GM19023 (cell line): ENCODE measurements at regions not wholly inside any gene's neighbourhood (a gene's known extent, or its start where the extent isn't known, plus 50 kb on each side); places are given as distances from the start of the nearest gene placed in this dataset.
"Not testable (repeated sequence)": the region's sequence is repeated elsewhere in the genome, so short reads cannot be mapped to it uniquely, and the experiment has no call there.

Source experiments
- ATAC-seq: cut with Tn5 transposase; IDR thresholded peaks from one replicate; pipeline ENCODE4 v1.9.1; 2021; ENCODE audit warnings: mild to moderate bottlenecking, moderate library complexity; ENCODE audit not compliant: unreplicated experiment

DNA sequence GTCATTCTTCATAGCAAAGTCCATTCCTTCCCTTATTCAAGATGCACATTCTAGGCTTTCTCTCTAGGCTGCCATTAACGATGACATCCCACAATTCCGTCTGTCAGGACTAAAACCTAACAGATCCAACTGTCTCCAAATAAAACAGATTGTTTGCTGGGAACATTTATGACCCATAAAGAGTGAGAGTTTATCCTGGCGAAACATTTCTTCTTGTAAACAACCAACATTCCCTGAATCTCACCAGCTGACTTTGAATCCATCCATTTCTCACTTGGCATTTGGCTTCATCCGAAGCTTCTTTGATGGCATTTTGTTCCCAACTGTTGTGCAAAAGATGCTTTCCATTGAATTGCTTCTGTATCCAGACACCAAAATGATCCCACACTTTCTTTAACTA lies 93.1 kb downstream of the OLIG3 start:
- ATAC-seq = no peak

DNA sequence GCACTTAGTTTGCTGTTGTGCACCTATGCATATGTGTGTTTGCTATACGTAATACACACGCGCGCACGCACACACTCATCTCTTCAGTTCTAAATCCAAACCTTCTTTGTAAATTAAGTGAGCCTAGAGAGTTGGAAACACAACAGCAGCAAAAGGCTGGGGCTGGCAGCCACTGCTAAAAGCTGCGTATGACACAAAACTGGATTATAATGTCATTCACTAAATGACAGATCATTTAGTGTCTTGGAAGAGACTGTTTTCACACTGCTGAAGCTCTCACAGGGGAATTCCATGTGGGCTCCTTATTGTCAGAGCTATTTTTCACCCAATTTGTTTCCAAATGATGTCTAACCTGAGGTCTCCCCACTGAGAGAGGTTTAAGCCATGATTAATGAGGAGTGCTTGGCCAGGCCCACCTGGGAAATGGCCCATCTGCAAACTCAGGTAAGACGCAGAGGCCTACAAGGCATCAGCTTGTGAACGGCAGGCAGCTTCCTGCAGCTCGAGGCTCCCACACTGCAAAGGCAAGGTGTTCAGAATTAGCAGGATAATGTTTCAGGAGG lies 94.2 kb downstream of the OLIG3 start:
- no peak for ATAC-seq

DNA sequence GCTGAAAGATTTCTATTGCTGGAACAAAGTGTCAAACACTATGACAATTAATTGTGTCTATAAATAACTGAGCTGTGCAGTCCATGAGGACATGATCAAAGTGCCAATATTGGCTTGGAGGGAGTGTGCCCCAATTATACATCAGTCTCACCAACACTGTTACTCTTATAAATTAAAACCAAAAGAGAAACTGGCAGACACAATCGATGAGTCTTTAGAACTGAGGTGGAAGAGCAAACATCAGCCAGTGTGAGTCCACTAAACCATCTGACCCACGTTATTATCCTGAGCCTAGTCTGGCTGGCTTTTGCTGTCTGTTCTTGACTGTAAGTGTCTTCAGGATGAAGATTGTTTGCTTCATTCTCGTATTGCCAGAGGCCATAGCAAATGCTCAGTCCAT lies 98.9 kb downstream of the OLIG3 start:
- ATAC-seq = no peak

DNA sequence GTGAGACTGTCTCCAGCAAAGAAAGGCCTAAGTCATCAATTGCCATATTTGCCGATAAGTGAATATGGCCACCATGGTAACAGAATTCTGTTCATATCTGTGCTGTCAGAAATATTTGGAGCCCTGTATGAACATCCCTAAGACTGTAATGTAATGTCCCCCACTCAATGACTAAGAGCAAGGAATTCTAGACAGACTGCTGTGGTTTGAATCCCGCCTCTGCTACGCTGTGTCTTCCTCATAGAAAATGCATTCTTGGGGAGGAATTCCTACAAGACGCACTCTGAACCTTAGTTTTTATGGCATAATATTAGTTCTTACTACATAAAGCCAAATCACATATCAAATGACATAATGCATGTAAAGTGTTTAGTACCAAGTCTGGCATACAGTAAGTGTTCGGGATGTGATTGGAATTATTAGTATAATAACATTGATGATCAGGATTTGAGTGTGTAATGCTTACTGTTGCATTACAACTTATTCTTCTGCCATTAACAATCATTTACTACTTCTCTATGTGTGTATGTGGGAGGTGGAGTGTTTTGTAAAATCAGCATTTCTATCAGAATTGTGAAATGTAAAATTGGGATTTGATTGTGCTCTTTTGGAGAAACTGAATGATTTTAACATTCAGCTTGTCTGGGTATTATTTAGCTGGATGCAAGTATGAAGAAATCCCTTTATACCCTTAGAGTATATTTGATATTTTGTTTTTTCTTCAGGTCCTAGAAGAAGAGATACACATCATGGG lies 103.0 kb downstream of the OLIG3 start:
- ATAC-seq = no peak

DNA sequence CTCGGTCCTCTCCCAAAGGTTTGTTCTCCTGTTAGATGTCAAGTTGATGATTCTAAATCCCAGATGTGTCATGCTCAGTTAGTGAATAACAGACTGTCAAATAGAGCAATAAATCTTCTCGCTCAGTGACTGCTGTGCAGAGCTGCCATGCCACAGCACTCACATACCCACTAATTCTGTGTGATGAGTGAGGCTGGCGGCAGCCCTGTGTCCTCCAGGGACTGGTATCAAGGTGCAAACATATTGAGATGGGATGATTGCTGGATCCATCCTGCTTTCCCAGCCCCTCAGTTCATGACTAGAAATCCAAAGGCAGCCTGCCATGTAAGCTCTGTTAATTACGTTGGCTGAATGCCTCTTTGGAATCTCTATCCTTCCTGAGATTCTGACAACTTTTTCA lies 103.9 kb downstream of the OLIG3 start:
- no peak for ATAC-seq

DNA sequence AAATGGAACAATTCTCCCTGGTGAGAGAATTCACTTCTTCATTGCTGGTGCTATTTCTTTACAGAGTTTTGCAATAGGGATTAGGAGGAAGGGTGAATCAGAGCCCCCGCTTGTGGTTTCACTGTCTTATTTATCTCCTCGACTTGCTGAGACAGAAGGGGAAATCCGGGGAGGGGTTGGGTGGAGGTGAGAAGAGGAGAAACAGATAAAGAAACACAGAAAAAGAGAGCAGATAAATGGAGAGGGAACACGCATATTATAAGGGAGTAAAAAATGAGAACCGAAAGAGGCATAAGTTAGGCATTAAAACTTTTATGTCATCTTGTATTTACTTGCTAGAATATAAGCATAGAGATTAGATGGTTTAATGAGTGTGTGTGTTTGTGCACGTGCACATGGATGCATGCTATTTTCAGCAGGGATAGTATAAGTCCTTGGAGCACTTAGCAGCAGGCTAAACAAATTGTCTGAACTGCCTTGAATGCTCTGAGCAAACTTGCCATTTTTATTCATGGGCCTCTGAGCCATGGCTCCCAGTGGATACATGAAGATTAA lies 105.0 kb downstream of the OLIG3 start:
- no peak for ATAC-seq

DNA sequence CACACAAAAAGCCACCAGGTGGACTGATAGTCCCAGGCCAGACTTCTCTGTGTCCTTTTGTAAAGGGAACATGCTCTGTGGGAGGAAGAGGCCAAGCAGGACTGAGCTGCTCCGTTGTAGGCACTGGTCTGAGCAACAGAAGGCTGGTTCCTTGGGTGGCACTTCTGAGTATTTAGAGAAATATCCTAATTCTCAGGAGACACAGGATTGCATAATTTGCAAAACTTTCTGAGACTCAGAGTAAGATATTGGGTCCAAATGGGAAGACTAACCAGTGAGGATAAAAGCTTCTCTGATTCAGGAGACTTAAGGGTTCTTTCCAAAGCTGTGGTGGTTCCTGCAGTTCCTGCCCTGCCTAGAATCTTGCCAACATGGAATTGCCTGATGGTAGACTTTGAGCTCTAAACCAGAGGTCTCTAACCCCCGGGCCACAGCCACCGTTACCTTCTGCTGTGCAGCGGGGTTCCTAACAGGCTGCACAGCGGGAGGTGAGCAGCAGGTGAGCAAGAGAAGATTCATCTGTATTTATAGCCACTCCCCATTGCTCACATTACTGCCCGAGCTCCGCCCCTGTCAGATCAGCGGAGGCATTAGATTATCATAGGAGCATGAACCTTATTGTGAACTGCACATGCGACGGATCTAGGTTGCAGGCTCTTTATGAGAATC lies 107.0 kb downstream of the OLIG3 start:
- no peak for ATAC-seq

DNA sequence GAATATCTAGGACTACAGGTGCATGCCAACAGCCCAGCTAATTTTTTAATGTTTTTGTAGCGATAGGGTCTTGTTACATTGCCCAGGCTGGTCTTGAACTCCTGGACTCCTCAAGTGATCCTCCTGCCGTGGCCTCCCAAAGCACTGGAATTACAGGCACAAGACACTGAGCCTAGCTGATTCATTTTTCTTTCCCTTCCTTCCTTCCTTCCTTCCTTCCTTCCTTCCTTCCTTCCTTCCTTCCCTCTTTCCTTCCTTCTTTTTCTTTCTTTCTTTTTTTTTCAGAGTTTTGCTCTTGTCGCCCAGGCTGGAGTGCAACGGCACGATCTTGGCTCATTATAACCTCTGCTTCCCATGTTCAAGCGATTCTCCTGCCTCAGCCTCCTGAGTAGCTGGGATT lies 110.9 kb downstream of the OLIG3 start:
- ATAC-seq = not testable (repeated sequence)

DNA sequence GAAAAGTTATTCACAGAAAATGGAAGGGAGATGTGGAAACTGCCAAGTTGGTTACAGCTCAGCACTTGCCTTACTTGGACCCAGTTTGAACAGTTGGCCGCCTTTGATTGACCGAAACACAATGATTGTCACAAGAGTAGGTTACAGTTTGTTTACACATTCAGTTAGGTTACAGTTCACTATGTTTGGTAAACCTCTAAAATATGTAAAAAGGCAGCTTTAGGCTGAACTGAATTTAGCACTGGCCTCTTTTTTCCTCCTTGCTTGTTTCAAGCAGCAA lies 116.2 kb downstream of the OLIG3 start:
- no peak for ATAC-seq

DNA sequence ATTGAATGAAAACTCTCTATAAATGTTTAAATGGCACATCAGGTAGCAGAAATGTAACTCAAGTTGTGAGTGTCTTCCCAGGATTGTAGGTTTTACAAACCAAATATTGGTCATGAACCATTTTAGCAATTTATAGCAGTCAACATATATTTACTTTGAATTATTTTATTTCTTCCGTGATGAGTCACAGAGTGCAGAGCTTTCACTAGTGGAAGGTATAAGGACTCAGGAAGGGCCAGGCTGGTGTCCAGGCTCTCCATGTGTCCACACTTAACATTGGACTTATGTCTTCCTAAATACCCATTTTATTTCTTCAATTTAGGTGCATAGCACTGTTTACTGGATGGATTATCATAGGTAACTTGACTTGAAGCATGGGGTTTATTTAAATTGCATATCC lies 120.9 kb downstream of the OLIG3 start:
- no peak for ATAC-seq

DNA sequence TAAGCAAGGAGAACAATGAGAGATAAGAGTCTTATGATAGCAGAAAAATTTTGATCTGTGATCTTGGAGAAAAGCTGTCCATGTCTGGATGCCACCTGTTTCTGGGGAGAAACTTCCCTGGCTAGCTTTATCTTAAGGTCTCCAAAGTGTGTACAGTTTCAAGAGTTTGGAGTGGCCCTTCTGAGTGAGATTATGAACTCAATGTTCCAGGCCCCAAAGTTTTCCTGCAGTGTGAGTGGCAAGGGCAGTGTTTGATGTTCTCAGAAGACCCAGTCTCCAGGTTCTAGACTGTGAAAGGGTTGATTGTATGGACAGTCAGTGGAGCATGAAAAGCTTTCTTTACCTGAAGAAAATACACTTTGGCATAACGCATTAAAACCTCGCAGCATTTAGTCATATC lies 121.7 kb downstream of the OLIG3 start:
- no peak for ATAC-seq

DNA sequence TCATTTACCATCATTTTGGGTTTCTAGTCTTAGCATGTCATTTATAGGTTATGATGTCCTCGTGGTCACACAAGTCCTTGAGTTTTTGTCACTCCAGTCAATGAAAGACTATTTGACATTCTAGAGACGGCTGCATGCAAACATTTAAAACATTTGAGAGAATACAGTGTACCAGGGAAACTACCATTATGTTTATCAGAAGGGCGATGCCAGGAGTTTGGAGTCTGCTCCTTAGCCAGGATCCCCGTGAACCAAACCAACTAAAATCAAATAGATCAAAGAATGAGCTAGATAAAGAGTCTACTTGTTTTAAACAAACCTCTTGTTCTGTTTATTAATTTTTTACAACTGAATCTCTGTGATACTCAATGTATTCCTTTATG lies 122.6 kb downstream of the OLIG3 start:
- ATAC-seq = no peak

DNA sequence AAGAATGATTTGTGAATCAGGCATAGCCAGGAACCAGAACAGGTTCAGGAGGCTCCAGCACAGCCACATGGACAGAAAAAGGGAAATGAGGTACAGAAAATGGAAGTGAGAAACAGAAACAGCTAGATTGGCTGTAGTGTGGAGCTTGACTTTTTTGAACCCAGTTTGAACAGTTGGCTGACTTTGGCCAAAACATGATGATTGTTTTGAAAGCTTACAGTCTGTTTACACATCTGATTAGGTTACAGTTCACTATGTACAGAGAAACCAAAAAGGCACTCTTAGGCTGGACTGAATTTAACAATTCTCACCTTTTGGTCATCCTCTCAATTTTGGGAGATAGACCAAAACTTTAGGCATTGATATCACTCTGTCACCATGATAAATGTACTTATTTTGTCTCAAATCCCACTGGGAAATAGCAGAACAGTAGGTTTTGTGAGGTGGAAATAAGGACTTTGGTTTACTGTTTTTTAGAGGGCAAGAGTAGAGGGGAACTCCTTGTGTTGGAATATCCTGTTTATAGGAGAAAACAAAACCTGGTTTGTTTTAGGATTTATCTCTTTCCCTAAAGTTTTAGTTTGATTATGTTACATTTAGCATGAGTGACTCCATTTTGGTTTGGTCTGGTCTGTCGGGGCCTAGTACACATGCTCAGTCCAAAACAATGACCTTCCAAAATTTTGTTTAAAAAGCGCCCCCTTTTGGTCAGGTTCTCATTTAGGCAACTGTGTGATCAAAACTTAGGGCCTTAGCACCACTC lies 123.1 kb downstream of the OLIG3 start:
- peak; percentile 54 for ATAC-seq

DNA sequence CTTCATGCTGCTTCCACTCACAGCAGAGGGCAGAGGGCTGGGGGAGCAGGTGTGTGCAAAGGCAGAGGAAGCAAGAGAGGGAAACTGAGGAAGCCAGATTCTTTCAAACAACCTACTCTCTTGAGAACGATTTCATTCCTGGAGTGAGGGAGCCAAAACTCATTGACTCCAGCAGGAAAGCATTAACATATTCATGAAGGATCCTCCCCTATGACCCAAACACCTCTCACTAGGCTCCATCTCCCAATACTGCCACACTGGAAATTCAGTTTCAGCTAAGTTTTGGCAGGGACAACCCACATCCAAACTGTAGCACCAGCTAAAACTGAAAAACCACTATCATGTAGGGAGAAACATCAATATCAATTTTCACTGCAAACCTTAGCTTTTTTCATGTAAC lies 125.1 kb downstream of the OLIG3 start:
- ATAC-seq = no peak

DNA sequence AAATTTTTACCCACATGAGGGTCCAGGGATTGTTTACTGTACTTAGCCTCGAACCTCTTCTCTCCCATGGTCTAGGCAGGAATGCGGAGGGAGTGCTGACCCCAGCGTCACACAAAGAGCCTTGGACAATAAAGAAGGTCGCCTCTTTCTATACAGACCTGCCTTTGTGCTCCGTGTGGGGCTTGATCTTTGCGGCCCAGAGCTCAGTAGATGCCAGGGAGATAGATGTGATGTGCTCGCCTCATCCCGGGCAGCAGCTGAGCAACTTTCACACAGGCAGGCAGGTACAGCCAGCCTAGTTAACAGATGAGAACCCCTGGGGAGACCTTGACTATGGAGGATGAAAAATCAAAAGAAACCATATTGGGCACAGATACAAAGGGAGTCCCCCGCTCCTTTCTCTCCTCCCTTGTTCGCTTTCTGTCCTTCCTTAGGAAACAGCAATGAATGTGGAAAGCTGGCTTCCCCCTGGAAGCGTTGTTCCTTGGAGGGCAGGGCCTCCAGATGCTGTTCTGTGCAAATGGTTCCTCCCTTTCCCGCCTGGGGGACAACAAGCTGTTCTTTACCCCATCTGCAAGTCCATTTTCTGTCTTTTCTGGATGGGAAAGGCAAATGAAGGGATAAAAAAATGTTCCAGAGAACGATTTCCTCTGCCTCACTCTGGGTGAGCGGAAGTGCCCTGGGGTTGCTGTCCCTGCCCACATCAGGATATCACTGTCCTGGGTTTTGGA lies 128.3 kb downstream of the OLIG3 start:
- no peak for ATAC-seq

DNA sequence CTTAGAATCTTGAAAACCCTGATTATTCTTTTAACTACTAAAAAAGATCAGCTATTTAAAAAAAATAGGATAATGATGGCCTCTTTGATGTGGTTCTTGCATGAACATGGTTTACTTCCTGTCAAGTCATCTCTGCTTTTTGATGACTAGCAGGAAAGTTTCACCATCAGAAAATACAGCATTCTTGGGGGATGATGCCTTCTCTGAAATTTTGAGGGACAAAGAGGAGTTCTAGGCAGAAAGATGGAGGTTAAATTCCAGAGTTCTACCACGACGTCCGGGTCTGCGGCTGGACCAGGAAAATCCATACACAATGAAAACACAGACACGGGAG lies 130.4 kb downstream of the OLIG3 start:
- ATAC-seq = no peak

DNA sequence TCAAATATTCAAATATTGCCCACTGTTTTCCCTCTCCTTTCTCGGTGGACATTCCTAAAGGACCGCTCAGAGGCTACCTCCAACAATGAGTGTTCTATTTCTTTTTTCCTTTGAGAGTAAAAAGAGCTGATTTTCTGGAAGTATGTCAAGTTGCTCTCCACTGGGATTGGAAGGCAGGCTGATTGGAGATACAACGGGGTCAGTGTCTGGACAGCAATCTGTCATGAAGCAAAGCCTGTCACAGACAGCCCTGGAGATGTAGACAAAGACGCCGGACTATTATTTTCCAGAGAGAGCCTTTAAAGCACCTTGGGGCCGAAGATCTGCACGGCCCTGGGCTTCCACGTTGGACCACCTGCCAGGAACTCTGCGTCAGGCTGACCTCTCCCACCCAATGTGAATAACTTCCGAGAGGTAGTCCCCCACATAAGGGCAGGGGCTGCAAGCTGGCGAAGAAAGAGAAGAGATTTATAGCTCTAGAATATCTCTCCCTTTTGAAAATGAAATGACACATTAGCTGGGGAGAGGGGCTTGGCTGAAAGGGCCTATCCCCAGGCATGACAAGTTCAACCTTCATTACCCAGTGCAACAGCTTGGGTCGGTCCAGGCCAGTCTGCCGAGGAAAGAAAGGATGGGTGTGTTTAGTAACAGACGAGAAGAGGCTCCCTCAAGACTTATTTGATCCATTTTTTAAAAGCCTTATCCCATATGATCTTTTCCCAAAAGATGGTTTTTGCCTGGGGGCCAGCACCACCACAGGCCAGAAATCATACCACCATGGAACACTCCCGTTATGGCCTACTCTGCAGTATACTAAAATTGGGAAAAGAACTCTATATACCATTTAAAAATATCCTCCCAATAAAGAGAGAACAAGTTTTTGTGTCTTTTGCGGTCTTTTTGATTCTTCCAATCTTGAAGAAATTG lies 131.1 kb downstream of the OLIG3 start:
- no peak for ATAC-seq

DNA sequence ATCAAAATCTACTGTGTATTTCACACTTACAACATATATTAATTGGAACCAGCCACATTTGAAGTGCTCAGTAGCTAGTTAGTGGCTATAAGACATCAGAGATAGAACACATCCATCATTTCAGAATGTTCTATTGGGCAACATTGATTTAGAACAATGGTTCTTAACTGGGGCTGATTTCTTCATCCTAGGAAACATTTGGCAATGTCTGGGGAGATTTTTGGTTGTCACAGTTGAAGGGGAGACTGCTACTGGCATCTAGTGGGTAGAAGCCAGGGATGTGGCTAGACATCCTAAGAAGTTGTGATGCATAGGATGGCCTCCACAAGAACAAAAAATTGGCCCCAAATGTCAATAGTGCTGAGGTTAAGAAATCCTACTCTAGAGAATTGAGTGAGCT lies 132.5 kb downstream of the OLIG3 start:
- ATAC-seq = no peak

DNA sequence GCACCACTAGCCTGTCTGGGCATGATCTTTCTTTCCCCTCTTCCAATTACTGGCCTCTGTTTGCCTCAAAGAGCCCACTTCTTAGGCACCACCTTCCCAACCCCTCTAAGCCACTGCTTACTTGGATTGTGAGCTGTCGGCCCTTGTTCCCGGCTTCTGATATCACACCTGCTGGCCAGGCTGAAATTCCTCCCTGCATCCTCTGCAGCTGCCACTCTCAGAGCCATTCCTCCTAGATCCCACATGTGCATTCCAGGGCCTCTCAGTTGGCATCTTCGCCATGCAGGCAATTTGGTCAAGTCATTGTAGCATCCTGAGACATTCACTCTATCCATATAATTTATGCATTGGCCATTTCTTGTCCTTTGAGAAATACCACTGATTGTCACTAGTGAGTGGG lies 135.9 kb downstream of the OLIG3 start:
- no peak for ATAC-seq

DNA sequence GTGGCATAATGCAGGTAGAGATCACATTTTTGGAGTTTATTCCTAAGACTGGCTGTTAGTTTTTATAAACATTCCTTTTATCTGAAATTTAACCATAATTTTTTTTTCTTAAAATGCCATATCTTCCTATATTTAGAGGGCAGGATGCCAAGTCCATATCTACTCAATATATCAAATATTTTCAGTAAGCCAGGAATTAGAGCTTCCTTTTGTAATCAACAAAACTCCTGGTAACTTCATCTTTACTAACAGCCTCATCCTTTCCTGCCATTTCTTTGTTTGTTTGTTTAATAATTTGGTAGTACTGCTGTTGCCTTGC lies 136.3 kb downstream of the OLIG3 start:
- no peak for ATAC-seq
